Liver (tissue), 7 donors: ENCODE measurements at regions not wholly inside any gene's neighbourhood (a gene's known extent, or its start where the extent isn't known, plus 50 kb on each side); places are given as distances from the start of the nearest gene placed in this dataset.

Experiments used
- DNase-seq: peaks from one replicate; pipeline ENCODE4 v3.0.0-alpha.2; 2017; ENCODE audit warnings: low spot score
- H3K27ac ChIP-seq, 2 donors: one replicate each; pipeline ENCODE4 v1.7.0; 2013; ENCODE audit warnings: inconsistent platforms in 2 of 2, low read length in 2 of 2, control low read depth in 1 of 2, low read depth in 1 of 2, mild to moderate bottlenecking in 1 of 2
- H3K27me3 ChIP-seq, 4 donors: one replicate each; pipeline versions ENCODE4 v1.6.1 to v1.7.0; 2013; ENCODE audit warnings: low read length in 3 of 4, inconsistent platforms in 1 of 4, mild to moderate bottlenecking in 1 of 4, moderate library complexity in 1 of 4; ENCODE audit not compliant: control insufficient read depth in 4 of 4, insufficient read depth in 4 of 4
- H3K36me3 ChIP-seq, 4 donors: one replicate each; pipeline versions ENCODE4 v1.6.1 to v1.7.0; 2013; ENCODE audit warnings: low read length in 3 of 4, mild to moderate bottlenecking in 3 of 4, low read depth in 1 of 4, moderate library complexity in 1 of 4; ENCODE audit not compliant: control insufficient read depth in 4 of 4, insufficient read depth in 3 of 4
- H3K4me1 ChIP-seq, 4 donors: one replicate each; pipeline versions ENCODE4 v1.6.1 to v1.7.0; 2013; ENCODE audit warnings: low read length in 3 of 4, mild to moderate bottlenecking in 3 of 4, moderate library complexity in 1 of 4; ENCODE audit not compliant: control insufficient read depth in 4 of 4, insufficient read depth in 4 of 4
- H3K4me3 ChIP-seq, 3 donors: one replicate each; pipeline versions ENCODE4 v1.6.1 to v1.7.0; 2013; ENCODE audit warnings: low read length in 3 of 3, control low read depth in 1 of 3, low read depth in 1 of 3, mild to moderate bottlenecking in 1 of 3
- H3K9ac ChIP-seq, 2 donors: one replicate each; pipeline ENCODE4 v1.7.0; 2013; ENCODE audit warnings: low read length in 2 of 2, mild to moderate bottlenecking in 2 of 2, moderate library complexity in 2 of 2, control low read depth in 1 of 2, low read depth in 1 of 2
- H3K9me3 ChIP-seq, 4 donors: one replicate each; pipeline versions ENCODE4 v1.6.1 to v1.7.0; 2013; ENCODE audit warnings: low read length in 3 of 4; ENCODE audit not compliant: control insufficient read depth in 4 of 4
- ATF3 ChIP-seq: IDR thresholded peaks from 2 replicates; pipeline ENCODE4 v1.6.1; 2016; ENCODE audit warnings: antibody characterized with exemption
- EGR1 ChIP-seq, 2 donors: IDR thresholded peaks; 2 replicates each; pipeline ENCODE4 v1.6.1; 2016 to 2018; ENCODE audit warnings: antibody characterized with exemption in 2 of 2, low read depth in 2 of 2
- FOXA1 ChIP-seq: IDR thresholded peaks from 2 replicates; pipeline ENCODE4 v1.6.1; 2016; ENCODE audit warnings: antibody characterized with exemption
- FOXA2 ChIP-seq: IDR thresholded peaks from 2 replicates; pipeline ENCODE4 v1.6.1; 2016; ENCODE audit warnings: antibody characterized with exemption
- GABPA ChIP-seq, 2 donors: IDR thresholded peaks in 1 of 2; conservative IDR thresholded peaks in 1 of 2; 2 replicates each; pipeline ENCODE4 v1.6.1; 2016; ENCODE audit warnings: antibody characterized with exemption in 2 of 2, mild to moderate bottlenecking in 1 of 2, moderate library complexity in 1 of 2
- HNF4A ChIP-seq, 2 donors: conservative IDR thresholded peaks; 2 replicates each; pipeline ENCODE4 v1.6.1; 2016; ENCODE audit warnings: antibody characterized with exemption in 2 of 2, mild to moderate bottlenecking in 2 of 2
- HNF4G ChIP-seq: IDR thresholded peaks from 2 replicates; pipeline ENCODE4 v1.6.1; 2016; ENCODE audit warnings: antibody characterized with exemption
- JUND ChIP-seq, 2 donors: IDR thresholded peaks; 2 replicates each; pipeline ENCODE4 v1.6.1; 2016; ENCODE audit warnings: antibody characterized with exemption in 2 of 2
- MAX ChIP-seq: IDR thresholded peaks from 2 replicates; pipeline ENCODE4 v1.6.1; 2016; ENCODE audit warnings: antibody characterized with exemption
- NR2F2 ChIP-seq: IDR thresholded peaks from 2 replicates; pipeline ENCODE4 v1.6.1; 2016; ENCODE audit warnings: antibody characterized with exemption
- RAD21 ChIP-seq, 2 donors: IDR thresholded peaks; 2 replicates each; pipeline ENCODE4 v1.6.1; 2016; ENCODE audit warnings: antibody characterized with exemption in 2 of 2, mild to moderate bottlenecking in 2 of 2
- REST ChIP-seq: IDR thresholded peaks from 2 replicates; pipeline ENCODE4 v1.6.1; 2016; ENCODE audit warnings: antibody characterized with exemption, mild to moderate bottlenecking
- RXRA ChIP-seq, 2 donors: IDR thresholded peaks; 2 replicates each; pipeline ENCODE4 v1.6.1; 2017 to 2018; ENCODE audit warnings: antibody characterized with exemption in 2 of 2, mild to moderate bottlenecking in 1 of 2
- SP1 ChIP-seq: IDR thresholded peaks from 2 replicates; pipeline ENCODE4 v1.6.1; 2018; ENCODE audit warnings: antibody characterized with exemption, mild to moderate bottlenecking
- TAF1 ChIP-seq: conservative IDR thresholded peaks from 2 replicates; pipeline ENCODE4 v1.6.1; 2016; ENCODE audit warnings: antibody characterized with exemption, mild to moderate bottlenecking
- YY1 ChIP-seq: IDR thresholded peaks from 2 replicates; pipeline ENCODE4 v1.6.1; 2016; ENCODE audit warnings: antibody characterized with exemption, mild to moderate bottlenecking
- ZBTB33 ChIP-seq: IDR thresholded peaks from 2 replicates; pipeline ENCODE4 v1.6.1; 2016; ENCODE audit warnings: antibody characterized with exemption
- WGBS: extraction: QIAGEN DNeasy Blood & Tissue Kit; methylation state at CpG from one replicate; pipeline ENCODE4 v1.1.7; 2013; 5-methylcytosine and 5-hydroxymethylcytosine counted together
- donor health status: healthy.
- donor health status: healthy.
- donor health status: healthy.
- donor health status: healthy.

DNA sequence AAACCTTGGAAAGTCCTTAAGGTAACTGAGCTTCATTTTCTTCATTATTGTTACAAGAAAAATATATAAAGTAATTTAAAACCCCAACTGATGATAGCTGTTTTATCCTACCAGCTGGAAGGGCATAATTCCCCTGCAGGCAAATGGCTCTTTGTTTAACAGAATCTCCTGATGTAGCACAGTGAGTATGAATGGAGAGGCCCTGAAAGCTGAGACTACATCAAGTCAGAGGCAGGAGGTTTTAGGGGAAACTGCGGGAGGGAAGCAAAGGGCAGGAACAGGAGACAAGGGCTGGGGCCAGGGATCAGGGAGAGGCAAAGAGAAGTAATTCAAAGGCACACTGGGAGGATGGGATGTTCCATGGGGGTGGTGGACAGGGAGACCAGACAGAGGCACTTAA lies 119.0 kb upstream of the LRFN2 start:
- H3K36me3 ChIP-seq, result no peaks in the 10 kb centered on the region
- H3K4me1 ChIP-seq, result no peaks in the 10 kb centered on the region
- H3K9ac ChIP-seq, result no peak overlapping the region
- H3K27me3 ChIP-seq, result no peaks in the 10 kb centered on the region
- no peak overlapping the region for H3K4me3 ChIP-seq
- H3K27ac ChIP-seq, result no peak overlapping the region
- peaks cover 0 to 4% (median 0%) of the 10 kb centered on the region in 4 donors for H3K9me3 ChIP-seq
- DNase-seq, result no peak
- 65% methylated on average over 1 of the region's 1 CpG for WGBS
- TF ChIP-seq GABPA (IDR thresholded peaks at IDR 0.05 in 1 of 2, conservative IDR thresholded peaks at IDR 0.05 in 1 of 2), result no peak
- TF ChIP-seq FOXA2, result no peak
- TF ChIP-seq ATF3, result no peak
- no peak for TF ChIP-seq RAD21 (IDR thresholded peaks at IDR 0.05)
- TF ChIP-seq SP1, result no peak
- no peak for TF ChIP-seq MAX

DNA sequence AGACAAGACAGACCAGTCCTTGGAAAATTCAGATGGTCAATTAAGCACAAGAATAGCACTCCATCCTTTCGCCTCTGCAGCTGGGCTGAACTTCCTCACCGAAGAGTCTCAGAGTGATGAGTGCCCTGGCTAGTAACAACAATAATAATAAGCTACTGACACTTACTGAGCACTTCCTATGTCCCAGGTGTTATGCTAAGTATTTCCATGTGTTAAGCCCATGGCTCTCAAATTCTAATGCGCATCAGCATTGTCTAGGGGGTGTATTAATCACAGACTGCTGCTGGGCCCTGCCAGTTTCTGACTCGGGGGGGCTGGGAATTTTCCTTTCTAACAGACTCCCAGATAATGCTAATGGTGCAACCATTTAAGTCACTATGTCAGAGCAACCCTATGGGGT lies 118.2 kb upstream of the LRFN2 start:
- Histone ChIP-seq H3K4me3 (no peak overlapping the region), H3K27ac (no peak overlapping the region), H3K27me3 (no peaks in the 10 kb centered on the region), H3K9ac (no peak overlapping the region), H3K4me1 (no peaks in the 10 kb centered on the region), H3K36me3 (no peaks in the 10 kb centered on the region), H3K9me3 (peaks cover 0 to 4% (median 0%) of the 10 kb centered on the region in 4 donors)
- no peak for DNase-seq
- 86% methylated on average over 4 of the region's 4 CpGs for WGBS
- TF ChIP-seq EGR1 (IDR thresholded peaks at IDR 0.05; ENCODE audit: low read depth in 2 of 2), result no peak
- TF ChIP-seq JUND (IDR thresholded peaks at IDR 0.05), result no peak
- no peak for TF ChIP-seq GABPA (IDR thresholded peaks at IDR 0.05 in 1 of 2, conservative IDR thresholded peaks at IDR 0.05 in 1 of 2)
- no peak for TF ChIP-seq ATF3
- TF ChIP-seq HNF4G, result no peak
- no peak for TF ChIP-seq FOXA1
- no peak for TF ChIP-seq YY1
- no peak for TF ChIP-seq RXRA (IDR thresholded peaks at IDR 0.05)
- TF ChIP-seq ZBTB33, result no peak
- no peak for TF ChIP-seq TAF1
- TF ChIP-seq REST, result no peak
- TF ChIP-seq NR2F2, result no peak
- no peak for TF ChIP-seq HNF4A (conservative IDR thresholded peaks at IDR 0.05)
- no peak for TF ChIP-seq SP1
- TF ChIP-seq RAD21 (IDR thresholded peaks at IDR 0.05), result no peak
- no peak for TF ChIP-seq MAX
